ENCODE measurements at regions not wholly inside any gene's neighbourhood (a gene's known extent, or its start where the extent isn't known, plus 50 kb on each side); places are given as distances from the start of the nearest gene placed in this dataset.

GRCh38 chr11:94671553-94672366 is 96.4 kb upstream of the AMOTL1 start:
- no peak overlapping the region for H3K27ac Mint-ChIP-seq (ENCODE audit: unreplicated experiment)
- no peak for DNase-seq (ENCODE audit: low spot score)
- no peak for TF ChIP-seq CTCF (IDR thresholded peaks at IDR 0.05; ENCODE audit: unreplicated experiment)
- H3K27me3 Mint-ChIP-seq (ENCODE audit: unreplicated experiment): peaks cover 3% of the 10 kb centered on the region
- peaks cover 12% of the 10 kb centered on the region for H3K36me3 Mint-ChIP-seq (ENCODE audit: low read depth, unreplicated experiment)
- H3K9me3 Mint-ChIP-seq (ENCODE audit: unreplicated experiment): peaks cover 8% of the 10 kb centered on the region
- H3K4me1 Mint-ChIP-seq (ENCODE audit: unreplicated experiment): peaks cover 19% of the 10 kb centered on the region
- H3K4me3 Mint-ChIP-seq (ENCODE audit: unreplicated experiment): no peak overlapping the region

GRCh38 chr11:94672636-94673035 is 95.5 kb upstream of the AMOTL1 start:
- Mint-ChIP-seq H3K4me1 (ENCODE audit: unreplicated experiment) (peaks cover 12% of the 10 kb centered on the region), H3K4me3 (ENCODE audit: unreplicated experiment) (no peak overlapping the region), H3K27ac (ENCODE audit: unreplicated experiment) (no peak overlapping the region), H3K9me3 (ENCODE audit: unreplicated experiment) (peaks cover 8% of the 10 kb centered on the region), H3K27me3 (ENCODE audit: unreplicated experiment) (peaks cover 3% of the 10 kb centered on the region), H3K36me3 (ENCODE audit: low read depth, unreplicated experiment) (peaks cover 11% of the 10 kb centered on the region)
- no peak for DNase-seq (ENCODE audit: low spot score)
- no peak for TF ChIP-seq CTCF (IDR thresholded peaks at IDR 0.05; ENCODE audit: unreplicated experiment)

GRCh38 chr11:94673386-94673785 is 94.8 kb upstream of the AMOTL1 start:
- Mint-ChIP-seq H3K27me3 (ENCODE audit: unreplicated experiment) (peaks cover 3% of the 10 kb centered on the region), H3K27ac (ENCODE audit: unreplicated experiment) (no peak overlapping the region), H3K4me3 (ENCODE audit: unreplicated experiment) (no peak overlapping the region), H3K4me1 (ENCODE audit: unreplicated experiment) (peaks cover 9% of the 10 kb centered on the region), H3K36me3 (ENCODE audit: low read depth, unreplicated experiment) (peaks cover 11% of the 10 kb centered on the region), H3K9me3 (ENCODE audit: unreplicated experiment) (peaks cover 8% of the 10 kb centered on the region)
- DNase-seq (ENCODE audit: low spot score): no peak
- no peak for TF ChIP-seq CTCF (IDR thresholded peaks at IDR 0.05; ENCODE audit: unreplicated experiment)

- no peak for DNase-seq (ENCODE audit: low spot score)
- H3K27ac Mint-ChIP-seq (ENCODE audit: unreplicated experiment): no peak overlapping the region
- peaks cover 11% of the 10 kb centered on the region for H3K36me3 Mint-ChIP-seq (ENCODE audit: low read depth, unreplicated experiment)
- H3K9me3 Mint-ChIP-seq (ENCODE audit: unreplicated experiment): peaks cover 8% of the 10 kb centered on the region
- peaks cover 6% of the 10 kb centered on the region for H3K4me1 Mint-ChIP-seq (ENCODE audit: unreplicated experiment)
- peaks cover 3% of the 10 kb centered on the region for H3K27me3 Mint-ChIP-seq (ENCODE audit: unreplicated experiment)
- H3K4me3 Mint-ChIP-seq (ENCODE audit: unreplicated experiment): no peak overlapping the region
- TF ChIP-seq CTCF (IDR thresholded peaks at IDR 0.05; ENCODE audit: unreplicated experiment): no peak
Observed at GRCh38 chr11:94673951-94674491, 94.1 kb upstream of the AMOTL1 start.

GRCh38 chr11:94675239-94675638 is 92.9 kb upstream of the AMOTL1 start:
- H3K4me3 Mint-ChIP-seq (ENCODE audit: unreplicated experiment): no peak overlapping the region
- no peak for TF ChIP-seq CTCF (IDR thresholded peaks at IDR 0.05; ENCODE audit: unreplicated experiment)

More at GRCh38 chr11:94675239-94675638, 92.9 kb upstream of the AMOTL1 start:
- Mint-ChIP-seq H3K27ac (ENCODE audit: unreplicated experiment) (no peak overlapping the region), H3K36me3 (ENCODE audit: low read depth, unreplicated experiment) (peaks cover 11% of the 10 kb centered on the region), H3K9me3 (ENCODE audit: unreplicated experiment) (peaks cover 8% of the 10 kb centered on the region), H3K4me1 (ENCODE audit: unreplicated experiment) (peaks cover 5% of the 10 kb centered on the region), H3K27me3 (ENCODE audit: unreplicated experiment) (peaks cover 3% of the 10 kb centered on the region)
- DNase-seq (ENCODE audit: low spot score): no peak

Measured in endothelial cell (in vitro differentiated cells).